ENCODE measurements at regions not wholly inside any gene's neighbourhood (a gene's known extent, or its start where the extent isn't known, plus 50 kb on each side); places are given as distances from the start of the nearest gene placed in this dataset.
"Not testable (repeated sequence)": the region's sequence is repeated elsewhere in the genome, so short reads cannot be mapped to it uniquely, and the experiment has no call there.

DNA sequence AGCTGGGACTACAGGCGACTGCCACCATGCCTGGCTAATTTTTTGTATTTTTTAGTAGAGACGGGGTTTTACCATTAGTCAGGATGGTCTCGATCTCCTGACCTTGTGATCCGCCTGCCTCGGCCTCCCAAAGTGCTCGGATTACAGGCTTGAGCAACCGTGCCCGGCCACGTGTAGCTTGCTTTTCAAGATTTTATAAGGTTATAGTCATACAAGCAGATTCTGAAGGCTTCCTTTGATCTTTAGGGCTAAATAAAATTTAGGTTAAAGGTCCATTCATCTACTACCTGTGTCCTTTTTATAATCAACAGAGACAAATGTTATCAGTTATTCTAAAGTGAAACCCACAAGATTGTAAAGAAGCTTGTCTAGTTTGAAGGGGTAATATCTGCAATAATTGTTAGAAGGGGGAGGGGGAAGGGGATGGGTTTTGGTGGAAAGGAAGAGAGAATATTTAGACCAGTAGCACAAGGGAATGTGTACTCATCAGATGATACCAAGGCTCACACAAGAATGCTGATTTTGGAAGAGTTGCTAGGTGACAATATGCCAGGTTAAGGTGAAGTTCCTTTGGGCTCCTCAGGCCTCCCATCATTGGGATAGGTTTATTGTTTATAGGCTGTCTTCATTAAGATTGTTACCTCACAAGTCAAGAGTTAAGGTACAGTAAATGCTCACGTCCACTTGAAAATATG lies 284.7 kb downstream of the ALDH8A1 start:
- TF ChIP-seq, protein P1, sequence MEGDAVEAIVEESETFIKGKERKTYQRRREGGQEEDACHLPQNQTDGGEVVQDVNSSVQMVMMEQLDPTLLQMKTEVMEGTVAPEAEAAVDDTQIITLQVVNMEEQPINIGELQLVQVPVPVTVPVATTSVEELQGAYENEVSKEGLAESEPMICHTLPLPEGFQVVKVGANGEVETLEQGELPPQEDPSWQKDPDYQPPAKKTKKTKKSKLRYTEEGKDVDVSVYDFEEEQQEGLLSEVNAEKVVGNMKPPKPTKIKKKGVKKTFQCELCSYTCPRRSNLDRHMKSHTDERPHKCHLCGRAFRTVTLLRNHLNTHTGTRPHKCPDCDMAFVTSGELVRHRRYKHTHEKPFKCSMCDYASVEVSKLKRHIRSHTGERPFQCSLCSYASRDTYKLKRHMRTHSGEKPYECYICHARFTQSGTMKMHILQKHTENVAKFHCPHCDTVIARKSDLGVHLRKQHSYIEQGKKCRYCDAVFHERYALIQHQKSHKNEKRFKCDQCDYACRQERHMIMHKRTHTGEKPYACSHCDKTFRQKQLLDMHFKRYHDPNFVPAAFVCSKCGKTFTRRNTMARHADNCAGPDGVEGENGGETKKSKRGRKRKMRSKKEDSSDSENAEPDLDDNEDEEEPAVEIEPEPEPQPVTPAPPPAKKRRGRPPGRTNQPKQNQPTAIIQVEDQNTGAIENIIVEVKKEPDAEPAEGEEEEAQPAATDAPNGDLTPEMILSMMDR (IDR thresholded peaks at IDR 0.05; ENCODE audit: partially characterized antibody, unreplicated experiment) = no peak
- Mint-ChIP-seq H3K4me1 (ENCODE audit: low read depth, unreplicated experiment) (no peaks in the 10 kb centered on the region), H3K27ac (ENCODE audit: unreplicated experiment) (no peak overlapping the region), H3K9me3 (ENCODE audit: unreplicated experiment) (no peaks in the 10 kb centered on the region), H3K36me3 (ENCODE audit: unreplicated experiment) (no peaks in the 10 kb centered on the region), H3K27me3 (ENCODE audit: unreplicated experiment) (no peaks in the 10 kb centered on the region), H3K4me3 (ENCODE audit: unreplicated experiment) (no peak overlapping the region)
- DNase-seq = no peak

GRCh38 chr6:134663800-134664535 lies 285.9 kb downstream of the ALDH8A1 start:
- no peaks in the 10 kb centered on the region for H3K36me3 Mint-ChIP-seq (ENCODE audit: unreplicated experiment)
- no peak overlapping the region for H3K27ac Mint-ChIP-seq (ENCODE audit: unreplicated experiment)
- H3K4me3 Mint-ChIP-seq (ENCODE audit: unreplicated experiment) = no peak overlapping the region
- H3K27me3 Mint-ChIP-seq (ENCODE audit: unreplicated experiment) = no peaks in the 10 kb centered on the region
- no peaks in the 10 kb centered on the region for H3K9me3 Mint-ChIP-seq (ENCODE audit: unreplicated experiment)
- TF ChIP-seq, protein P1 (IDR thresholded peaks at IDR 0.05; ENCODE audit: partially characterized antibody, unreplicated experiment) = no peak
- no peaks in the 10 kb centered on the region for H3K4me1 Mint-ChIP-seq (ENCODE audit: low read depth, unreplicated experiment)
- DNase-seq = no peak

DNA sequence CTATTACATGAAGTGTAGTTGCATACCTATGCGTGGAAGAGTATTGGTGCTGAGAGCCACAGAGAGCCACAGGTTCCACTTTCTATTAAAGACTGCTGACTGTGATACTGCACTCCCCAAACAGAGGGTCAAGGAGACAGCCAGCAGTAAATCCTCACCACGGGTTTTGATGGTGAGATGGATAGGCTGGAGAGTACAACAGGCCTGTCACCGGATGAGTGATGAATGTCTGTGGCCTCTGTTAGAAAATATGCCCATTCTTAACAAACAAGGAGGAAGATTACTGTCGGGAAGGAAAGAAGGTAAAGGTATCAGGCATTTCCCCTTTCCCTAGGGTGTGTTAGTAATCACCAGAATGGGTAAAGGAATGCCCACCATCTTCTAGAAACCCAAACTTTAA lies 286.5 kb downstream of the ALDH8A1 start:
- H3K27me3 Mint-ChIP-seq (ENCODE audit: unreplicated experiment) = no peaks in the 10 kb centered on the region
- no peaks in the 10 kb centered on the region for H3K9me3 Mint-ChIP-seq (ENCODE audit: unreplicated experiment)
- no peak overlapping the region for H3K4me3 Mint-ChIP-seq (ENCODE audit: unreplicated experiment)
- H3K4me1 Mint-ChIP-seq (ENCODE audit: low read depth, unreplicated experiment) = no peaks in the 10 kb centered on the region
- H3K27ac Mint-ChIP-seq (ENCODE audit: unreplicated experiment) = no peak overlapping the region
- no peaks in the 10 kb centered on the region for H3K36me3 Mint-ChIP-seq (ENCODE audit: unreplicated experiment)
- TF ChIP-seq, protein P1 (IDR thresholded peaks at IDR 0.05; ENCODE audit: partially characterized antibody, unreplicated experiment) = no peak
- no peak for DNase-seq

GRCh38 chr6:134662077-134662700 lies 287.7 kb downstream of the ALDH8A1 start:
- H3K27ac Mint-ChIP-seq (ENCODE audit: unreplicated experiment) = no peak overlapping the region
- no peaks in the 10 kb centered on the region for H3K9me3 Mint-ChIP-seq (ENCODE audit: unreplicated experiment)
- no peaks in the 10 kb centered on the region for H3K27me3 Mint-ChIP-seq (ENCODE audit: unreplicated experiment)
- H3K36me3 Mint-ChIP-seq (ENCODE audit: unreplicated experiment) = no peaks in the 10 kb centered on the region
- no peaks in the 10 kb centered on the region for H3K4me1 Mint-ChIP-seq (ENCODE audit: low read depth, unreplicated experiment)
- DNase-seq = no peak
- TF ChIP-seq, protein P1 (IDR thresholded peaks at IDR 0.05; ENCODE audit: partially characterized antibody, unreplicated experiment) = no peak
- H3K4me3 Mint-ChIP-seq (ENCODE audit: unreplicated experiment) = no peak overlapping the region

- not testable (repeated sequence) for H3K27ac Mint-ChIP-seq (ENCODE audit: unreplicated experiment); H3K9me3 Mint-ChIP-seq (ENCODE audit: unreplicated experiment); H3K27me3 Mint-ChIP-seq (ENCODE audit: unreplicated experiment); H3K36me3 Mint-ChIP-seq (ENCODE audit: unreplicated experiment); DNase-seq; H3K4me1 Mint-ChIP-seq (ENCODE audit: low read depth, unreplicated experiment); H3K4me3 Mint-ChIP-seq (ENCODE audit: unreplicated experiment)
Observed at GRCh38 chr6:134659885-134660284, 290.0 kb downstream of the ALDH8A1 start.

Measured in glutamatergic neuron (in vitro differentiated cells).